Activated CD4-positive, alpha-beta T cell treated with anti-CD3 and anti-CD28 coated beads, Interleukin-2, amount 10 ng/mL, durations not matched to agents 24 days and 14 days (primary cell): ENCODE measurements at regions not wholly inside any gene's neighbourhood (a gene's known extent, or its start where the extent isn't known, plus 50 kb on each side); places are given as distances from the start of the nearest gene placed in this dataset.

Source experiments
- DNase-seq: peaks from one replicate; pipeline ENCODE4 v3.0.0; 2022
- H3K27ac Mint-ChIP-seq: one replicate; pipeline ENCODE4 v1.8.0; 2022; ENCODE audit warnings: mild to moderate bottlenecking, mixed read lengths
- H3K27me3 Mint-ChIP-seq: one replicate; pipeline ENCODE4 v1.8.0; 2022; ENCODE audit warnings: mixed read lengths
- H3K36me3 Mint-ChIP-seq: one replicate; pipeline ENCODE4 v1.8.0; 2022; ENCODE audit warnings: low read depth, mild to moderate bottlenecking, mixed read lengths
- H3K4me1 Mint-ChIP-seq: one replicate; pipeline ENCODE4 v1.8.0; 2021; ENCODE audit warnings: mixed read lengths
- H3K4me3 Mint-ChIP-seq: one replicate; pipeline ENCODE4 v1.8.0; 2022; ENCODE audit warnings: mild to moderate bottlenecking, moderate library complexity, mixed read lengths
- H3K9me3 Mint-ChIP-seq: one replicate; pipeline ENCODE4 v1.8.0; 2021; ENCODE audit warnings: mixed read lengths
- intact Hi-C: fragments of 100-400 bp; cut with micrococcal nuclease; formaldehyde crosslinking; loops from one replicate; pipeline ENCODE4 v1.15.1; 2023

DNA sequence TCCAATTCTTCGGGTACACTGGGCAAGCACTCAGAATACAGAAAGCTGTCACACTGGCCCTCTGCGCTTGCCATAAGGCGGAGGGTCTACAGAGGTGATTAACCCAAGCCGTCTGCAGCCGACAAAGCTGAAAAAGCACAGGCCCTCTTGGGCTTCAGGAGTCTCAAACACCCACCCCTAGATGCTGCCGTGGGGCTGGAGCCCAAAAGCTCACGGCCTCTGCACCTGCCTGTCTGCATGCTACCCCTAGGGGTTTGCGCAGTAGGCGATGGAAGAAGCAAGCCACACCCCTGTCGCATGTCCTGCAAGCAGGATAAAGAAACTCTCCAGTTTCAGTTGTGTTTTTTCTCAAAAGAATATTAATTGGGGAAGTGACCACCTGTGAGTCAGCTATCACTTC, 118.8 kb upstream of the PLEKHA5 start:
- intact Hi-C loops, result no loop called here
- Mint-ChIP-seq H3K4me3 (no peak overlapping the region), H3K9me3 (no peaks in the 10 kb centered on the region), H3K27ac (no peak overlapping the region), H3K4me1 (no peaks in the 10 kb centered on the region), H3K27me3 (no peaks in the 10 kb centered on the region), H3K36me3 (no peaks in the 10 kb centered on the region)
- DNase-seq, result no peak

DNA sequence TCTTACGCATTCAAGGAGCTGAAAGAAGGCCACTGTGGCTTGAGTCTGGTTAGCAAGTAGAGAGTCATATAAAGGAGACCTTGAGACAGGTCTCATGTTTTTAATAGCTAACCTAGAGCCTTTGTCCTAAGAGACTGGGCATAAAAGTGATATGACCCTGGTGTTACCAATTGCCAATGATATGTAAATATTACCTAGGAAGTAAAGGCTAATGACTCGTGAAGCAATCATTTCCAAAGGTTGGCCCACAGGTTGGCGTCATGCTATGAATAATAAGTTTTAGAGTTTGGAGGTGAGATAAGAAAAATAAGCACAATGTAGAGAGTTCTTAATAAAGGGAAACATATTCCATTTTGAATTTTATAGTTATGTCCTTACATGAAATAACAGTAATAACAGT, 116.6 kb upstream of the PLEKHA5 start:
- Mint-ChIP-seq H3K36me3 (no peaks in the 10 kb centered on the region), H3K9me3 (no peaks in the 10 kb centered on the region), H3K27me3 (no peaks in the 10 kb centered on the region), H3K4me3 (no peak overlapping the region), H3K4me1 (no peaks in the 10 kb centered on the region), H3K27ac (no peak overlapping the region)
- no peak for DNase-seq
- intact Hi-C loops, result no loop called here

GRCh38 chr12:19014240-19014639, 115.3 kb upstream of the PLEKHA5 start:
- intact Hi-C loops, result no loop called here
- no peaks in the 10 kb centered on the region for H3K4me1 Mint-ChIP-seq
- no peak overlapping the region for H3K4me3 Mint-ChIP-seq
- H3K27ac Mint-ChIP-seq, result no peak overlapping the region
- H3K36me3 Mint-ChIP-seq, result no peaks in the 10 kb centered on the region
- no peaks in the 10 kb centered on the region for H3K9me3 Mint-ChIP-seq
- H3K27me3 Mint-ChIP-seq, result no peaks in the 10 kb centered on the region
- DNase-seq, result no peak

DNA sequence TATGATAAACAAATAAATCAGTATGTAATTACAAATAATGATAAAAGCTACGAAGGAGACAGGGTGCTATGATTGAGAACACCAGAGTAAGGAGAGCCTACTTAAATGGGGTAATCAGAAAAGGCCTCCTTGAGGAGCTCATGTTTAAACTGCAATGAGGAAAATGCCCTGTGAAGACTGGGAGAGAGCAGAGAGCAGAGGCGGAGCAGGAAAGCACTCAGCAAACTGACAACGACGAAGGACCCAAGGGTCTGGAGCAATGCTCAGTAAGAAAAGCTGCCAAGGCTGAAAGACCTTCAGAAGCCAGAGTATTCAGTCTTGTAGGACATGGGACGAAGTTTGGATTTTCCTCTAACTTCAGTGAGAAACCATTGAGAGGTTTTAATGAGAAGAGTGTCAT, 114.2 kb upstream of the PLEKHA5 start:
- no peaks in the 10 kb centered on the region for H3K4me1 Mint-ChIP-seq
- no peaks in the 10 kb centered on the region for H3K36me3 Mint-ChIP-seq

GRCh38 chr12:19018302-19018970, 111.1 kb upstream of the PLEKHA5 start:
- H3K4me1 Mint-ChIP-seq, result no peaks in the 10 kb centered on the region
- no peak overlapping the region for H3K4me3 Mint-ChIP-seq
- no peak for DNase-seq
- no peak overlapping the region for H3K27ac Mint-ChIP-seq
- no peaks in the 10 kb centered on the region for H3K27me3 Mint-ChIP-seq
- no peaks in the 10 kb centered on the region for H3K36me3 Mint-ChIP-seq
- H3K9me3 Mint-ChIP-seq, result no peaks in the 10 kb centered on the region
- intact Hi-C loops, result no loop called here

More for the DNA sequence above, 114.2 kb upstream of the PLEKHA5 start:
- DNase-seq, result no peak
- H3K9me3 Mint-ChIP-seq, result no peaks in the 10 kb centered on the region
- intact Hi-C loops, result no loop called here
- H3K27me3 Mint-ChIP-seq, result no peaks in the 10 kb centered on the region
- H3K27ac Mint-ChIP-seq, result no peak overlapping the region
- no peak overlapping the region for H3K4me3 Mint-ChIP-seq

DNA sequence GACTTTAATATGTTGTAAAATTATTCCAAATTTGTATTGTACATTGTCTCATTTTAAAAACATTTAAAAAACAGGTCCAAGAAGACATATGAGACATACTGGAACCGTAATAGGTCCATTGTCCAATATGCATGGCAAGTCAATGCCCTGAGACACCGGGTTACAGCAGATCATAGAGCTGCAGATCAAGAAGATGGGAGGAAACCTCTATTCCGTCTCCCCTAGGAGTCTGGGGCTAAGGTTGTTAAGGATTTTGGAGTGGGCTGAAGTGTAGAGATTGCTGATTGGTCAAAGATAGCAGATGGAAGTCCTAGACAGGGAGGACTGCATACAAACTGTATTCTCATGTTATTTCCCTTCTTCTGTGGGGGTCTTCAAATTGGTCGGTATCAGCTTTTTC, 108.3 kb upstream of the PLEKHA5 start:
- no peaks in the 10 kb centered on the region for H3K27me3 Mint-ChIP-seq
- H3K9me3 Mint-ChIP-seq, result no peaks in the 10 kb centered on the region
- no peak for DNase-seq
- H3K27ac Mint-ChIP-seq, result no peak overlapping the region
- intact Hi-C loops, result no loop called here
- H3K36me3 Mint-ChIP-seq, result no peaks in the 10 kb centered on the region
- no peaks in the 10 kb centered on the region for H3K4me1 Mint-ChIP-seq
- no peak overlapping the region for H3K4me3 Mint-ChIP-seq

DNA sequence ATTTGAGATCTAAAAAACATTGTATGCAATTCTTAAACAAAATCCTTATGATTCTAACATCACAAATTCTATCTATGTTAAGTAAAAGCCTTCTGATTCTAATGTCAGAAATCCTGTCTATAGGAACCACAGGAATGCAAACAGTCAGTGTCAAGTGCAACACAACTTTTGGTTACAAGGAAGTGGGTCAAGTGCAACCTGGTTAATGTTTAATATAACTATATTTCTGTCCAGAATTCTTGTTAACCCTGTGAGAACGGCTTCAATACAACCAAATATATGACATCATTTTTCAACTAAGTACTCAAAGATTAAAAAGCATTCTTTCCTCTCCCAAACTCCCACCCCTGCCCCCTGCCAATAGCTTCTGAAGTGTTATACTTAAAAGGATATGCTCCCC, 107.9 kb upstream of the PLEKHA5 start:
- H3K36me3 Mint-ChIP-seq, result no peaks in the 10 kb centered on the region
- DNase-seq, result no peak
- no peaks in the 10 kb centered on the region for H3K27me3 Mint-ChIP-seq
- H3K27ac Mint-ChIP-seq, result no peak overlapping the region
- intact Hi-C loops, result no loop called here
- H3K4me1 Mint-ChIP-seq, result no peaks in the 10 kb centered on the region
- H3K9me3 Mint-ChIP-seq, result no peaks in the 10 kb centered on the region
- no peak overlapping the region for H3K4me3 Mint-ChIP-seq

DNA sequence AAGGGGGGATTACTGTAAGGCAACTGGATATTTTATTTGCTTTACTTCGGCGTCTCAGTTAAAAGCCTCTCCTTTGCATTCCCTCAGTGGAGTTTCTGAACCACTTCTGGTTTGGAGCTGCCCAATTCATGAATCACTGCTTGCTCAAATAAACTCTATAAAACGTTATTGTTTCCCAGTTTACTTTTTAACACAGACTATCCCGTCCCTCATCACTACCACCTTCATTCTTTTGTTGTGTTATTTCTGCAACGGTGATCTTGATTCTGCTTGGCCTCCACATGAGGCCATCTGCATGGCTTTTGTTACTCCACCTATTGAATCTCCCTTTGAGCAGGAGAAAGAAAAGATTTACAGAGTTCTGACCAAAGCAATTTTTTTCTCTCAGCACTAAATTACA, 104.0 kb upstream of the PLEKHA5 start:
- Mint-ChIP-seq H3K36me3 (no peaks in the 10 kb centered on the region), H3K27me3 (no peaks in the 10 kb centered on the region), H3K4me1 (no peaks in the 10 kb centered on the region), H3K4me3 (no peak overlapping the region), H3K27ac (no peak overlapping the region), H3K9me3 (no peaks in the 10 kb centered on the region)
- intact Hi-C loops, result no loop called here
- no peak for DNase-seq

- H3K9me3 Mint-ChIP-seq, result no peaks in the 10 kb centered on the region
- H3K36me3 Mint-ChIP-seq, result no peaks in the 10 kb centered on the region
- no peaks in the 10 kb centered on the region for H3K4me1 Mint-ChIP-seq
- intact Hi-C loops, result no loop called here
- H3K27ac Mint-ChIP-seq, result no peak overlapping the region
- H3K4me3 Mint-ChIP-seq, result no peak overlapping the region
- no peak for DNase-seq
- H3K27me3 Mint-ChIP-seq, result no peaks in the 10 kb centered on the region
These were observed 103.5 kb upstream of the PLEKHA5 start for GRCh38 chr12:19026034-19026433.

GRCh38 chr12:19026614-19027488, 102.7 kb upstream of the PLEKHA5 start:
- Mint-ChIP-seq H3K4me1 (no peaks in the 10 kb centered on the region), H3K4me3 (no peak overlapping the region), H3K27me3 (no peaks in the 10 kb centered on the region), H3K9me3 (no peaks in the 10 kb centered on the region), H3K27ac (no peak overlapping the region), H3K36me3 (no peaks in the 10 kb centered on the region)
- intact Hi-C loops, result no loop called here
- no peak for DNase-seq

GRCh38 chr12:19030180-19030579, 99.4 kb upstream of the PLEKHA5 start:
- Mint-ChIP-seq H3K27ac (no peak overlapping the region), H3K4me3 (no peak overlapping the region), H3K4me1 (no peaks in the 10 kb centered on the region), H3K36me3 (no peaks in the 10 kb centered on the region), H3K9me3 (no peaks in the 10 kb centered on the region), H3K27me3 (no peaks in the 10 kb centered on the region)
- DNase-seq, result no peak
- intact Hi-C loops, result no loop called here

- no peak for DNase-seq
- Mint-ChIP-seq H3K4me3 (no peak overlapping the region), H3K4me1 (no peaks in the 10 kb centered on the region), H3K27ac (no peak overlapping the region), H3K27me3 (no peaks in the 10 kb centered on the region), H3K36me3 (no peaks in the 10 kb centered on the region), H3K9me3 (no peaks in the 10 kb centered on the region)
- intact Hi-C loops, result no loop called here
These were observed 98.9 kb upstream of the PLEKHA5 start for GRCh38 chr12:19030603-19031002.

DNA sequence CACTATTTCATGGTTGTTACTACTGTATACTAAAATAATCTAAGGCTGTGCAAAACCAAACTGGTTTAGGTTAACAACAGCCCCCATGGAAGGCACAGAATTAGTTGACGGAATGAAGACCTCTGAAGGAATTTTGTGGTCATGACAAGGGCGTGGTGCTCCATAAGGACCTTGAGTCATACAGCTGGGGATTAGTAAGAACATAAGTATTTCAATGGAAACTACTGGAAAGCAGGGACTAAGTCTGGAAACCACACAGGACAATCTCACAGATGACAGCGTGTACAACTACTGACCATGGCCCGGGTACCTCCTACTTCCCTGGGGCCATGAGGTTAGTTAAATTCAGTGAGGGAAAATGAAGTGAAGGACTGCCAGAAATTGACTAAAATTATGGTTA, 98.5 kb upstream of the PLEKHA5 start:
- intact Hi-C loops, result no loop called here
- Mint-ChIP-seq H3K27ac (no peak overlapping the region), H3K4me3 (no peak overlapping the region), H3K9me3 (no peaks in the 10 kb centered on the region), H3K36me3 (no peaks in the 10 kb centered on the region), H3K4me1 (no peaks in the 10 kb centered on the region), H3K27me3 (no peaks in the 10 kb centered on the region)
- DNase-seq, result no peak

GRCh38 chr12:19032826-19033225, 96.7 kb upstream of the PLEKHA5 start:
- Mint-ChIP-seq H3K36me3 (no peaks in the 10 kb centered on the region), H3K27ac (no peak overlapping the region), H3K27me3 (no peaks in the 10 kb centered on the region), H3K4me1 (no peaks in the 10 kb centered on the region), H3K4me3 (no peak overlapping the region), H3K9me3 (no peaks in the 10 kb centered on the region)
- intact Hi-C loops, result no loop called here
- no peak for DNase-seq
